ENCODE measurements at regions not wholly inside any gene's neighbourhood (a gene's known extent, or its start where the extent isn't known, plus 50 kb on each side); places are given as distances from the start of the nearest gene placed in this dataset.
"Not testable (repeated sequence)": the region's sequence is repeated elsewhere in the genome, so short reads cannot be mapped to it uniquely, and the experiment has no call there.

- not testable (repeated sequence) for TF ChIP-seq JUNB (IDR thresholded peaks at IDR 0.05); CTCF (IDR thresholded peaks at IDR 0.05); SMC3 (IDR thresholded peaks at IDR 0.05); ESRRA (IDR thresholded peaks at IDR 0.05; ENCODE audit: borderline replicate concordance, low read length); POLR2A (IDR thresholded peaks at IDR 0.05; ENCODE audit: low read length); CHD2 (IDR thresholded peaks at IDR 0.05; ENCODE audit: low read length, partially characterized antibody); MYC (IDR thresholded peaks at IDR 0.05; ENCODE audit: borderline replicate concordance, low read length); RFX5 (IDR thresholded peaks at IDR 0.05)
- TF ChIP-seq, protein P1, sequence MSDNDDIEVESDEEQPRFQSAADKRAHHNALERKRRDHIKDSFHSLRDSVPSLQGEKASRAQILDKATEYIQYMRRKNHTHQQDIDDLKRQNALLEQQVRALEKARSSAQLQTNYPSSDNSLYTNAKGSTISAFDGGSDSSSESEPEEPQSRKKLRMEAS (IDR thresholded peaks at IDR 0.05): not testable (repeated sequence)
Observed at GRCh38 chr9:97232060-97233008, 75.1 kb upstream of the CCDC180 start.
